GM19467 (cell line): ENCODE measurements at regions not wholly inside any gene's neighbourhood (a gene's known extent, or its start where the extent isn't known, plus 50 kb on each side); places are given as distances from the start of the nearest gene placed in this dataset.
"Not testable (repeated sequence)": the region's sequence is repeated elsewhere in the genome, so short reads cannot be mapped to it uniquely, and the experiment has no call there.

Source experiments
- ATAC-seq: cut with Tn5 transposase; IDR thresholded peaks from one replicate; pipeline ENCODE4 v1.9.1; 2021; ENCODE audit warnings: mild to moderate bottlenecking, moderate library complexity; ENCODE audit not compliant: unreplicated experiment

GRCh38 chr5:75848077-75848476, 130.8 kb upstream of the POC5 start:
- no peak for ATAC-seq

GRCh38 chr5:75847561-75848021, 130.4 kb upstream of the POC5 start:
- peak; percentile 86 for ATAC-seq

- no peak for ATAC-seq
These were observed 127.1 kb upstream of the POC5 start for GRCh38 chr5:75844301-75844700.

GRCh38 chr5:75843319-75843718, 126.1 kb upstream of the POC5 start:
- no peak for ATAC-seq

GRCh38 chr5:75839547-75839946, 122.3 kb upstream of the POC5 start:
- no peak for ATAC-seq

GRCh38 chr5:75837258-75837841, 120.1 kb upstream of the POC5 start:
- ATAC-seq: no peak

GRCh38 chr5:75831561-75831960, 114.3 kb upstream of the POC5 start:
- ATAC-seq: no peak

- ATAC-seq: no peak
These were observed 110.8 kb upstream of the POC5 start for GRCh38 chr5:75828029-75828428.

GRCh38 chr5:75824323-75824722, 107.1 kb upstream of the POC5 start:
- no peak for ATAC-seq

- ATAC-seq: no peak
These were observed 106.6 kb upstream of the POC5 start for GRCh38 chr5:75823811-75824210.

- ATAC-seq: no peak
These were observed 101.4 kb upstream of the POC5 start for GRCh38 chr5:75818661-75819060.

- ATAC-seq: not testable (repeated sequence)
These were observed 82.5 kb upstream of the POC5 start for GRCh38 chr5:75799695-75800094.

- not testable (repeated sequence) for ATAC-seq
These were observed 52.1 kb upstream of the POC5 start for GRCh38 chr5:75769338-75769737.
